ENCODE measurements at regions not wholly inside any gene's neighbourhood (a gene's known extent, or its start where the extent isn't known, plus 50 kb on each side); places are given as distances from the start of the nearest gene placed in this dataset.

GRCh38 chr9:99737649-99738048, 84.0 kb upstream of the NR4A3 start:
- Mint-ChIP-seq H3K4me3 (no peak overlapping the region), H3K27ac (no peak overlapping the region), H3K4me1 (peaks cover 15% of the 10 kb centered on the region), H3K27me3 (ENCODE audit: low read depth) (no peaks in the 10 kb centered on the region), H3K9me3 (peaks cover 7% of the 10 kb centered on the region), H3K36me3 (no peaks in the 10 kb centered on the region)
- DNase-seq (ENCODE audit: low spot score in 2 of 2, unreplicated experiment in 2 of 2) = no peak
- TF ChIP-seq CTCF (IDR thresholded peaks at IDR 0.05; ENCODE audit: unreplicated experiment) = no peak

- Mint-ChIP-seq H3K9me3 (peaks cover 4% of the 10 kb centered on the region), H3K27ac (peak overlapping the region; percentile 53), H3K36me3 (no peaks in the 10 kb centered on the region), H3K27me3 (ENCODE audit: low read depth) (no peaks in the 10 kb centered on the region), H3K4me3 (no peak overlapping the region), H3K4me1 (peaks cover 32% of the 10 kb centered on the region)
- DNase-seq (ENCODE audit: low spot score in 2 of 2, unreplicated experiment in 2 of 2) = no peak
- TF ChIP-seq CTCF (IDR thresholded peaks at IDR 0.05; ENCODE audit: unreplicated experiment) = no peak
These were observed 78.7 kb upstream of the NR4A3 start for GRCh38 chr9:99743006-99743405.

GRCh38 chr9:99743455-99743854, 78.2 kb upstream of the NR4A3 start:
- H3K27ac Mint-ChIP-seq = peak overlapping the region; percentile 53
- no peaks in the 10 kb centered on the region for H3K36me3 Mint-ChIP-seq
- H3K4me1 Mint-ChIP-seq = peaks cover 36% of the 10 kb centered on the region
- no peak for TF ChIP-seq CTCF (IDR thresholded peaks at IDR 0.05; ENCODE audit: unreplicated experiment)
- H3K27me3 Mint-ChIP-seq (ENCODE audit: low read depth) = no peaks in the 10 kb centered on the region
- no peak for DNase-seq (ENCODE audit: low spot score in 2 of 2, unreplicated experiment in 2 of 2)
- H3K4me3 Mint-ChIP-seq = no peak overlapping the region
- peaks cover 4% of the 10 kb centered on the region for H3K9me3 Mint-ChIP-seq

- no peak for DNase-seq (ENCODE audit: low spot score in 2 of 2, unreplicated experiment in 2 of 2)
- no peak for TF ChIP-seq CTCF (IDR thresholded peaks at IDR 0.05; ENCODE audit: unreplicated experiment)
- Mint-ChIP-seq H3K9me3 (peaks cover 4% of the 10 kb centered on the region), H3K4me3 (no peak overlapping the region), H3K4me1 (peaks cover 42% of the 10 kb centered on the region), H3K27me3 (ENCODE audit: low read depth) (no peaks in the 10 kb centered on the region), H3K27ac (peak overlapping the region; percentile 14), H3K36me3 (no peaks in the 10 kb centered on the region)
These were observed 77.6 kb upstream of the NR4A3 start for GRCh38 chr9:99744132-99744531.

- peaks cover 4% of the 10 kb centered on the region for H3K9me3 Mint-ChIP-seq
- TF ChIP-seq CTCF (IDR thresholded peaks at IDR 0.05; ENCODE audit: unreplicated experiment) = no peak
- H3K4me3 Mint-ChIP-seq = no peak overlapping the region
- no peaks in the 10 kb centered on the region for H3K27me3 Mint-ChIP-seq (ENCODE audit: low read depth)
- H3K27ac Mint-ChIP-seq = no peak overlapping the region
- H3K4me1 Mint-ChIP-seq = peaks cover 44% of the 10 kb centered on the region
- H3K36me3 Mint-ChIP-seq = no peaks in the 10 kb centered on the region
- no peak for DNase-seq (ENCODE audit: low spot score in 2 of 2, unreplicated experiment in 2 of 2)
These were observed 76.6 kb upstream of the NR4A3 start for GRCh38 chr9:99745085-99745484.

- H3K9me3 Mint-ChIP-seq = no peaks in the 10 kb centered on the region
- TF ChIP-seq CTCF (IDR thresholded peaks at IDR 0.05; ENCODE audit: unreplicated experiment) = no peak
- no peaks in the 10 kb centered on the region for H3K36me3 Mint-ChIP-seq
- no peak for DNase-seq (ENCODE audit: low spot score in 2 of 2, unreplicated experiment in 2 of 2)
- no peaks in the 10 kb centered on the region for H3K27me3 Mint-ChIP-seq (ENCODE audit: low read depth)
- H3K4me1 Mint-ChIP-seq = peaks cover 44% of the 10 kb centered on the region
- no peak overlapping the region for H3K4me3 Mint-ChIP-seq
- no peak overlapping the region for H3K27ac Mint-ChIP-seq
These were observed 75.3 kb upstream of the NR4A3 start for GRCh38 chr9:99746406-99746805.
